Activated CD4-positive, alpha-beta T cell treated with anti-CD3 and anti-CD28 coated beads, Interleukin-2, amount 50 U/mL, for 1 hour (primary cell): ENCODE measurements at regions not wholly inside any gene's neighbourhood (a gene's known extent, or its start where the extent isn't known, plus 50 kb on each side); places are given as distances from the start of the nearest gene placed in this dataset.
"Not testable (repeated sequence)": the region's sequence is repeated elsewhere in the genome, so short reads cannot be mapped to it uniquely, and the experiment has no call there.

Experiments
- DNase-seq: peaks from one replicate; pipeline ENCODE4 v3.0.0-alpha.2; 2020

- DNase-seq = no peak
These were observed 1093.9 kb downstream of the CBLN2 start for GRCh38 chr18:71450257-71450656.

DNA sequence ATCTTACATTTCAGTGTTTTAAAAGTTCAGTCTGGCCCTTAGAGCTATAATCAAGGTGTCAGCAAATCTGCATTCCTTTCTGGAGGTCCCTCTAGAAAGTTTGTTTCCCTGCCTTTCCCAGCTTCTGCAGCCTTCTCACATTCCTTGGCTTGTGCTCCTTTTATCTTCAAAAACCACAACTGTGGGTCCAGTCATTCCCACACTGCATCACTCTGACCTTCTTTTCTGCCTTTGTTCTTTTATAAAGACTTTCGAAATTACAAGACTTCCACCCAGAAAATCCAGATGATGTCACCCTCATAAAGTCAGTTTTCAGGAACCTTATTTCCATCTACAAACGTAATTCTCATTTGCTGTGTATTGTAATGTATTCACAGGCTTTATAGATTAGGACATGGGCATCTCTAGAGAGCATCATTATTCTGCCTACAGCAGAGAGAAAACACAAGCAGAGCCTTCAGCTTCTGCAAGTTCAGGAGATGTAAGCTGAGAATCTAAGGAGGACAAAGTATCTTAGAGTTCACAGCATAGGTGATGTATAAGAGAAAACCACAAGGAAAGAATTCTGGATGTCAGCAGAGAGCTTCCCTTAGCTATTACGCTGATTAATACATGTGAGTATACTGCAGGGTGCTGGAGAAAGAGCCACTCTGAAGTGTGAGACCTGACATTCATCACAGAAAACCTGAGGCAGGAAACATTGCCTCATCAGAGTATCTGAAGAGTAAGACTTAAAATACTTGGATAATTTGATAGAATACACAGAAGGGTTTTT is 1100.2 kb downstream of the CBLN2 start:
- DNase-seq = no peak

DNA sequence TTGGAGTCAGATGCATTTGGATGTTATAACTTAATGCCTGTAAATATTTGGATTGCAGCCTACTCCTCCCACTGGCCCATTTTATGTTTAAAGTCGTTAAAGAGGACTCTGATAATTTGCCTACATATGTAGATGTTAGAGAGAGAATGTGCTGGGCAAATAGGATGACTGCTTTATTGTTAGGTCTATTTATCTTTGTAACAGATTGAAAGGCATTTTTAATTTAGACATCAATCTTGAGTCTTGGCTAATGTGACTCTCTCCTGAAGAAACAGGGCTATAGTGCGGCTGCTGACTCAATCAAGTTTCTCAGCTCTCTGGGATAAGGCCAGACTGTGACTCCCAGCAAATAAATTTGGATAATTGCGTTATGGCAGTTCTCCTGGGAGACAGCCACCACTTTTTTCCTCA is 1101.4 kb downstream of the CBLN2 start:
- DNase-seq = no peak

- no peak for DNase-seq
These were observed 1103.0 kb downstream of the CBLN2 start for GRCh38 chr18:71441156-71441555.

DNA sequence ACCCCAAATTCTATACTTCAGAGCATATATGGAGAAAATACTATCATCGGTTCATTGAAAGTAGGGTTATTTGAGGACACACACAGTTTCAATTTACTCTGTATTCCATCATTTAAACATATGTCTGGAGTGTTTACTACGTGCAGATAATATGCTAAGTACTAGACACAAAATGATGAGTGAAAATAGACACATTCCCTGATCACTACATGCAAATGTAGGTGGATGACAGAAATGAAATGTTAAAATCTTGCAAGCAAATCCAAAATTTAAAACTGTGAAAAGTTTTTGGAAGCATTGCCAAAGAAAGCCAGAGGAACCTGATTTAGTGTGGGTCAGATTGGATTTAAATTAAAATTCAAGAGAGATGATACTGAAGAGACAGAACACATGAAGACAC is 1106.6 kb downstream of the CBLN2 start:
- no peak for DNase-seq

DNA sequence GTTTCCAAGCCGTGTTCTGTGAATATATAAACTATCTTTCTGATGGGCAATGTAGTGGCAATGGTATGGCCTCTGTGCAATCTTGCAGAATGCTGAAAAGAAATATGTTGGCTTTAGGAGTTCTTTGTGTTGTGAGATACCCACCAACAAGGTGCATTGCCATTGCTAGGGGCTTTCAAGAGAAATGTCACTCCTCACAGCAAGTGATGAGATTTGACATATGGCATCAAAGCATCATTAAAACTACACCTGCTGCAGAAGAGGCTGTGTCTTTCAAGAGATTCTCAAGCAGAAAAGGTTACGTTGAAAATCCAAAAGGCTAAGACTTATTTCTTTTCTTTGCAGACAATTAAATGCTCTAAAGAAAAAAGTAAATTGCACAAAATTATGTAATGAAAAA is 1110.8 kb downstream of the CBLN2 start:
- DNase-seq = no peak

DNA sequence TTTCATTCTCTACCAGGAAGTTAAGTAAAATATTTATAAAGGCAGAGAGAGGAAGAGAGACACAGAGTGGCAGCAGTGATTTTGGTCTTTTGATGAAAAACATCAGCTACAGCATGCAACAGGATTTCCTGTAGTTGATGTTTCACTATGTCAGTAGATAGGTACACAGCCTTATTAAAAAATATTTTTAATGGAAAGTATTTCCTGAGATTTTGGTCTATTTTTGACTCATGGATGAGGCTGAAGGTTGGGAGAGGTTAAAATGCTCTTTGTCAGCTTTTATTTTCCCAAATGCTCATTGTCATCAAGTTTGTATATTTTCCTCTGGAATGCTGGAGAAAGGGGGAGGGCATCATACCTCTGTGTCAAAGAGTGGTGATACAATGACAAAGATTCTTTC is 1112.5 kb downstream of the CBLN2 start:
- no peak for DNase-seq

GRCh38 chr18:71431171-71431570 is 1113.0 kb downstream of the CBLN2 start:
- DNase-seq = no peak

- no peak for DNase-seq
These were observed 1117.7 kb downstream of the CBLN2 start for GRCh38 chr18:71426441-71426840.

GRCh38 chr18:71405169-71405809 is 1116.4 kb downstream of the SOCS6 start:
- DNase-seq = no peak

GRCh38 chr18:71403501-71403900 is 1114.7 kb downstream of the SOCS6 start:
- no peak for DNase-seq

DNA sequence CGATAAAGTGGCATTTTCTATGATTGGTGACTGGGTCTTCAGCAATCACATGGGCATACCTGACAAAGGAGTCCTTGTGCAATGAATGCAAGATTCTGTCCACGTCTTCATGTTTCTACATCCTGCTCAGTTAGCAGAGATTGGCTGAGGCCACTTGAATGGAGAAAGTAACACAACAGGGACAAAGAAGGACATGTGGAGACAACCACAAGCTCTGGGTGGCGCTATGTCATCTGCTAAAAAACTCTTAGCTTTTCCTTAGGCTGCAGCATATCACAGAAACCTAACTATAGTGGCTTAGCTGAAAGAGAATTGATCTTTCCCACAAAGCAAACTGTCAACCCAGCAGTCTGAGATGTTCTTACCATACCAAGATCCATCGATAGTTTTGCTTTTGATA is 1109.7 kb downstream of the SOCS6 start:
- no peak for DNase-seq

DNA sequence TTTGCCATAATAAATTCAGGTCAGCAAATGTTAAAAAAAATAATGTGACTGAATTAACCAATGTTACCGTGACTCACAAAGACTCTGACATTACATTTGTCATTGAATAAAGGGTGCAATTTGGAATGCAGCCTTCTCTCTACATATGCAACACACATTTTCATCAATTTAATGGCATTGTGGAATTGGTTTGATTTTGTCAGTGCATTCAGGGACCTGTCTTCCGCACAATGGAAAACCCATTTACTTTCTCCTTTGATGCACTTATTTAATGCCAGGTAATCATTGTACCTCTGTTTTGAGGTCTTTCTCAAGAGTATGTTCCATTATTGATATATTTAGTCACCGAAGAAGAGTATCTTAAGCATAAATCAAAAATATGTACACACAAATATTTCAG is 1099.3 kb downstream of the SOCS6 start:
- no peak for DNase-seq

- no peak for DNase-seq
These were observed 1085.6 kb downstream of the SOCS6 start for GRCh38 chr18:71374294-71375000.

DNA sequence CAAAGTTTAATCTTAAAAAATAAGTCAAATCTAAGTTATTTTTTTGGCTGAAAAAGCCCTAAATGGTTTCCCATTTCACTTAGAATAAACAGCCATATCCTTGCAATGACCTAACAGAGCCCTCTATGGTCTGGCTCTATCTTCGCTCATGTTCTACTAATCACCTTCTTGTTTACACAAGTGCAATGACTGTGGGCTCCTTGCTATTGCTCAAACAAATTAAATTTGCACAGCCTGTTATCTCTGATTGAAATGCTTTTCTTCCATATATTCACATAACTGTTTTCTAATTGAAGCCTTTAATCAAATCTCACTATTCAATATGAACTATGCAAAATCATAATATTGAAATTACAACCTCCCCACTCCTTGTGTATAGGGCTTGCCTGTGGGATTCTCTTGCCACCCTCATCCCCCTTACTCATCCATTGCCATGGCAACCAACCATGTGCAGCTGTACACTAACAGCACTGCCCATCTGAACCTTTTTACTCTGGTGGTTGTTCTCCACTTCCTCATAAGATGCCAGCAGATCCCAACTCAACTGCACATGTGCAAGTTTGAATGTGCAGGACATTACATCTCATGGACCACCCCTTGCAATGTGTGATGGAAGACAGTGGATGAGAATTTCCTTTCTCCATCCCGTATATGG is 1083.2 kb downstream of the SOCS6 start:
- no peak for DNase-seq

- DNase-seq = no peak
These were observed 1082.0 kb downstream of the SOCS6 start for GRCh38 chr18:71370671-71371445.

GRCh38 chr18:71370095-71370494 is 1081.2 kb downstream of the SOCS6 start:
- no peak for DNase-seq

GRCh38 chr18:71362140-71362539 is 1073.3 kb downstream of the SOCS6 start:
- DNase-seq = no peak

GRCh38 chr18:71355599-71355998 is 1066.8 kb downstream of the SOCS6 start:
- not testable (repeated sequence) for DNase-seq

DNA sequence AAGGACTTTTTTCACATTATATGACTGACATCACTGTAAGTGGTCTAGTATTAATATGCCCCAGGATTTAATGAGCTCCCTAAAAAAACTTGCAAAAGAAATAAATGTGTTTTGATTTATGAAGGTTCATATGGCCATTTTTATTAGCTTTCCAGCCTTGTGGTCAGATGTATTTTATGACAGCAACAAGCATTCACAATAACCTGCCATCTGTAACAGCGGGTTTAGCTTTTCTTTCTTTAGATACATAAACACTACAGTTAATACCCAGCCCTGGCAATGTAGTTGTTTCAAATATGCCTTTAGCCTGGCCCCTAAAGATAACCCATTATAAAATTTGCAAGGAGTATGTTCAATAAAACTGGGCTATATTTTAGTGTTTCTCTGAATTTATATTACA is 1063.8 kb downstream of the SOCS6 start:
- no peak for DNase-seq

GRCh38 chr18:71336576-71337210 is 1047.8 kb downstream of the SOCS6 start:
- no peak for DNase-seq

DNA sequence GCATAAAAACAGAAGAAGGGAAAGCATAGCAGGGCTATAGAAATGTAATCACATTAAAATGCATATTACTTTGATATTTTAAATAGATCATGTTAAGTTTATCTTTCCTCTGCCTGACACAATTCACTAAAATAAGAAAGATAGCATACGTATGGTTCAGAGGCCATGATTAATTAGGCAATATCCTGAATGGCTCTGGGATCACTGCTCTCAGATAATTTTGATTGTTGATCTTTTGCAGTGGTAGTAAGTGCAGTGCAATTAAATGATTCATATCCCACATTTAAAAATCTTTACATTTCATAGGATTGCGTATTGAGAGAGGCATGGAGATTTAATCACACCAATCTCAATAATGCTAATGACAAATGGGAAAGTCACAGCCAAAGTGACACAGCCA is 1040.7 kb downstream of the SOCS6 start:
- DNase-seq = no peak
